ENCODE measurements at regions not wholly inside any gene's neighbourhood (a gene's known extent, or its start where the extent isn't known, plus 50 kb on each side); places are given as distances from the start of the nearest gene placed in this dataset.

DNA sequence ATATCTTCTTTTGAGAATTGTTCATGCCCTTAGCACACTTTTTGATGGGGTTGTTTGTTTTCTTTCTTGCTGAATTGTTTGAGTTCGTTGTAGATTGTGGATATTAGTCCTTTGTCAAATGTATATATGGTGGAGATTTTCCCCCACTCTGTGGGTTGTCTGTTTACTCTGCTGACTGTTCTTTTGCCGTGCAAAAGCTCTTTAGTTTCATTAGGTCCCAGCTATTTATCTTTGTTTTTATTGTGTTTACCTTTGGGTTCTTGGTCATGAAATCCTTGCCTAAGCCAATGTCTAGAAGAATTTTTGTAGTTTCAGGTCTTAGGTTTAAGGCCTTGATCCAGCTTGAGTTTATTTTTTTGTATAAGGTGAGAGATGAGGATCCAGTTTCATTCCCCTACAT is 1372.6 kb upstream of the TENM3 start:
- ATAC-seq (replicated peaks; ENCODE audit: extremely low read depth, poor library complexity, severe bottlenecking) (no peak), DNase-seq (ENCODE audit: low spot score in 2 of 2) (no peak)
- Mint-ChIP-seq H3K4me1 (no peaks in the 10 kb centered on the region), H3K4me3 (no peak overlapping the region), H3K27me3 (no peaks in the 10 kb centered on the region), H3K9me3 (peaks cover 31% of the 10 kb centered on the region), H3K36me3 (ENCODE audit: insufficient read depth) (no peaks in the 10 kb centered on the region), H3K27ac (ENCODE audit: low read depth) (no peak overlapping the region)

DNA sequence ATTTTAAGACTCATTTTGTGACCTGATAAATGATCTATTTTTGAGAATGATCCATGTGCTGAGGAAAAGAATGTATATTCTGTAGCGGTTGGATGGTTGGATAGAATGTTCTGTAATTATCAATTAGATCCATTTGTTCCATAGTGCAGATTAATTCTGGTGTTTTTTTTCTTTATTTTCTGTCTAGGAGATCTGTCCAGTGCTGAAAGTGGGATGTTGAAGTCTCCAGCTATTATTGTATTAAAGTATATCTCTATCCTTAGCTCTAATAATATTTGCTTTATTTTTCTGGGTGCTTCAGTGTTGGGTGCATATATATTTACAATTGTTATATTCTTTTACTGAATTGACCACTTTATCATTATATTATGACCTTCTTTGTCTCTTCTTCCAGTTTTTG is 1344.9 kb upstream of the TENM3 start:
- Mint-ChIP-seq H3K27ac (ENCODE audit: low read depth) (no peak overlapping the region), H3K9me3 (peaks cover 9% of the 10 kb centered on the region), H3K4me3 (no peak overlapping the region), H3K27me3 (no peaks in the 10 kb centered on the region), H3K36me3 (ENCODE audit: insufficient read depth) (no peaks in the 10 kb centered on the region), H3K4me1 (no peaks in the 10 kb centered on the region)
- ATAC-seq (replicated peaks; ENCODE audit: extremely low read depth, poor library complexity, severe bottlenecking) (no peak), DNase-seq (ENCODE audit: low spot score in 2 of 2) (no peak)

DNA sequence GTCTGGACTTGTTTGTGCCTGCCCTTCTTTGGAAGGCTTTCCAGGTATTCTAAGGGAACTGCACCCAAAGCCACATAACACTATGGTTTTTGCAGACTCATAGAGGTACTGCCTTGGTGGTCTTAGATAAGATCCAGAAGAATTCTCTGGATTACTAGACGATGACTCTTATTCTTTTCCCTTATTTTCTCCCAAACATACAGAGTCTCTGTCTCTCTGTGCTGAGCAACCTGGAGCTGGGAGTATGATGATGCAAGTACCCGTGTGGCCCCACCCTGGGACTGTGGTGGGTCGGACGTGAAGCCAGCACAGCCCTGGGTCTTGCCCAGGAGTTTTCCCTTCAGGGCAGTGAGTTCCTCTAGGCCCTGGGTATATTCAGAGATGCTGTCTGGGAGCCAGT is 1342.4 kb upstream of the TENM3 start:
- Mint-ChIP-seq H3K9me3 (peaks cover 9% of the 10 kb centered on the region), H3K4me1 (no peaks in the 10 kb centered on the region), H3K36me3 (ENCODE audit: insufficient read depth) (peaks cover 2% of the 10 kb centered on the region), H3K4me3 (no peak overlapping the region), H3K27ac (ENCODE audit: low read depth) (no peak overlapping the region), H3K27me3 (no peaks in the 10 kb centered on the region)
- no peak for ATAC-seq (replicated peaks; ENCODE audit: extremely low read depth, poor library complexity, severe bottlenecking)
- DNase-seq (ENCODE audit: low spot score in 2 of 2), result no peak

DNA sequence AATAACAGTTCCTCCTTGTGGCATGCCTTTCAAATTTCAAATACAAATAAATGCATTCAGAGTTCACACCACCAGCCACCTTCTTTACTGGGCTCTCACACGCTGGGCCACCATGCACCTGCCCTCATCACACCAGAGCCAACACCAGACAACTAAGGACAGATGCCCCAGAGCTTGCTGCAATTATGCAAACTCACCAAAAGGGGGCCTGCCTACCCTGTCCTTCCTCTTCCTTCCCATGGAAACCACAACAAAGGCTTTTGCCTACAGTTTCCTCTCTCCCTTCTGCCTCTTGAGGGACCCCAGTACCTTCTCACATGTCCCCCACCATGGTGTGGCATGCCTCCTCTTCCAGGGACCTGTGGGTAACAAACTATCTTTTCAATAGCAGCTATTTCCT is 1333.9 kb upstream of the TENM3 start:
- Mint-ChIP-seq H3K27ac (ENCODE audit: low read depth) (no peak overlapping the region), H3K36me3 (ENCODE audit: insufficient read depth) (peaks cover 2% of the 10 kb centered on the region), H3K9me3 (peaks cover 10% of the 10 kb centered on the region), H3K27me3 (no peaks in the 10 kb centered on the region), H3K4me3 (no peak overlapping the region), H3K4me1 (no peaks in the 10 kb centered on the region)
- no peak for DNase-seq (ENCODE audit: low spot score in 2 of 2)
- no peak for ATAC-seq (replicated peaks; ENCODE audit: extremely low read depth, poor library complexity, severe bottlenecking)

DNA sequence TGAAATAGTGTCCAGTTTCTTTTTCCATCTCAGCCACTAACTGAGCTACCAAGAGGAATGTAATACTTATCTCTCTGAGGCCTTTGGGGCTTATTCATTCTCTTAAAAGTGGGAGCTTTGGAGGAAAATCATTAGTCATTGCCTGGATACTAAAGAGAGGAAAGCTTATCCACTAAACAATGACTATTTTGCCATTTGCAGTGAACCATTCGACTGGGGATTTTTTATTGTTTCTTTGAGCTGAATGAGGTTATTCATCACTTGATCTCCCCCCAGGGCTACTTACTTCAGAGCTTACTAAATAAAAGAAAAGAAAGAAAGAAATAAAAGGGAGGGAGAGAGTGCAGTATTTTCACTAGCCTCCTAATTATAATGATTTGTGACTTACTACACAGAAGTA is 1329.5 kb upstream of the TENM3 start:
- Mint-ChIP-seq H3K4me3 (no peak overlapping the region), H3K4me1 (no peaks in the 10 kb centered on the region), H3K36me3 (ENCODE audit: insufficient read depth) (no peaks in the 10 kb centered on the region), H3K9me3 (peaks cover 16% of the 10 kb centered on the region), H3K27me3 (no peaks in the 10 kb centered on the region), H3K27ac (ENCODE audit: low read depth) (no peak overlapping the region)
- DNase-seq (ENCODE audit: low spot score in 2 of 2) (no peak), ATAC-seq (replicated peaks; ENCODE audit: extremely low read depth, poor library complexity, severe bottlenecking) (no peak)

DNA sequence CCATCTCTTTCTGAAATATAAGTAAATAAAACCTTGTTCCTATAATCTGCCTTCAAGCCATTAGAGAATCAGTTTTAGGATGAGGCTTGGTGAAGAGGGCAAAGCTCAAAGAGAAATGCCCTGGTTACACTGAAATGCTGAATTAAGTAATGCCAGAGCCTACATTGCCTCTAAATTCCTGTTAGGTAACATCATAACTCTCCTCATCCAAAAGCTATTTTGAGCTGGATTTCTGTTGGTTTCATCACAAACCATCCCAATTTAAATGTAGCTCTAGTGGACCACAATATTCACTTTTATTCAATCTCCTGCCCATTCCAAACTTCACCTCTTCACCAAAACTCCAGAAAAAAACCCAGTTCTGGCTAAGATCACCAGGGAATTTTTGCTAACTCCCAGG is 1319.7 kb upstream of the TENM3 start:
- Mint-ChIP-seq H3K4me3 (no peak overlapping the region), H3K9me3 (no peaks in the 10 kb centered on the region), H3K27me3 (no peaks in the 10 kb centered on the region), H3K36me3 (ENCODE audit: insufficient read depth) (no peaks in the 10 kb centered on the region), H3K4me1 (no peaks in the 10 kb centered on the region), H3K27ac (ENCODE audit: low read depth) (no peak overlapping the region)
- DNase-seq (ENCODE audit: low spot score in 2 of 2) (no peak), ATAC-seq (replicated peaks; ENCODE audit: extremely low read depth, poor library complexity, severe bottlenecking) (no peak)

DNA sequence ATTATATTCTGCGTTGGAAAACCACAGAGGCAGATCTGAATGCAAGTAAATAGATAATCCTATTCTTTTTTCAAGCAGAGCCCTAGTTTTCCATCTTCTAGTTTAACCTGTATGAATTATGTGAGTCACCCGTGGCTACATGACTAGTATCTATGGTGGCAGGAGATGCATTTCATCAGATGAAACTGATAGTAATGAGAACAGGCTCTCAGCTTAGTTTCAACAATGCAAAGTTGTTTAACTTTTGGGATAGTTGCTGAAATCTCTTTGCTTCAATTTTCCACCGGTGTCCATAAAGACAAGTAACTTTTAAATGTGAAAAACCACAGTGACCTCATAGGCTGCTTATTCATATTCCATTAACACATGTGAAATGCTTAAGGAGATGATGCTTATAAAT is 1317.4 kb upstream of the TENM3 start:
- Mint-ChIP-seq H3K27ac (ENCODE audit: low read depth) (no peak overlapping the region), H3K9me3 (no peaks in the 10 kb centered on the region)

DNA sequence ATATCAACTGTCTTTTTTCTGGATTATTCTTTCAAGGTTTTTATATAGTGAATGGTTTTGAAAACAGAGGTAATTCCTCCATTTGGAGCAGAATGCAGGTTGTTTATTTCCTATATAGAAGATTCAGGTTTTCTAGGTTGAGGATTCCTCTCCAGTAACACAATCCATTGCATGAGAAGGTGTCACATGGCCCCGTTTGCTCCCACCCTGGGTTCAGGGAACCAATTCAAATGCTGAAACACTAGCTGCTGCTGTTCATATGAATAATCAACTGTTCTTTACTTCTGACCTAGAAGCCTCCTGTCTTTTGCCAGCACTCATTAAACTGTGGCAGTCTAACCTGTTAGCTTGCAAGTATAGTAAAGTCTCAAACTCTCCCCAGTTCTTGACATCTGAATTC is 1316.9 kb upstream of the TENM3 start:
- H3K36me3 Mint-ChIP-seq (ENCODE audit: insufficient read depth), result no peaks in the 10 kb centered on the region
- H3K4me1 Mint-ChIP-seq, result no peaks in the 10 kb centered on the region
- DNase-seq (ENCODE audit: low spot score in 2 of 2) (no peak), ATAC-seq (replicated peaks; ENCODE audit: extremely low read depth, poor library complexity, severe bottlenecking) (no peak)
- peaks cover 3% of the 10 kb centered on the region for H3K9me3 Mint-ChIP-seq
- no peaks in the 10 kb centered on the region for H3K27me3 Mint-ChIP-seq
- no peak overlapping the region for H3K4me3 Mint-ChIP-seq
- H3K27ac Mint-ChIP-seq (ENCODE audit: low read depth), result no peak overlapping the region

More for the DNA sequence above, 1317.4 kb upstream of the TENM3 start:
- no peak overlapping the region for H3K4me3 Mint-ChIP-seq
- no peaks in the 10 kb centered on the region for H3K27me3 Mint-ChIP-seq
- no peaks in the 10 kb centered on the region for H3K4me1 Mint-ChIP-seq
- ATAC-seq (replicated peaks; ENCODE audit: extremely low read depth, poor library complexity, severe bottlenecking) (no peak), DNase-seq (ENCODE audit: low spot score in 2 of 2) (no peak)
- no peaks in the 10 kb centered on the region for H3K36me3 Mint-ChIP-seq (ENCODE audit: insufficient read depth)

DNA sequence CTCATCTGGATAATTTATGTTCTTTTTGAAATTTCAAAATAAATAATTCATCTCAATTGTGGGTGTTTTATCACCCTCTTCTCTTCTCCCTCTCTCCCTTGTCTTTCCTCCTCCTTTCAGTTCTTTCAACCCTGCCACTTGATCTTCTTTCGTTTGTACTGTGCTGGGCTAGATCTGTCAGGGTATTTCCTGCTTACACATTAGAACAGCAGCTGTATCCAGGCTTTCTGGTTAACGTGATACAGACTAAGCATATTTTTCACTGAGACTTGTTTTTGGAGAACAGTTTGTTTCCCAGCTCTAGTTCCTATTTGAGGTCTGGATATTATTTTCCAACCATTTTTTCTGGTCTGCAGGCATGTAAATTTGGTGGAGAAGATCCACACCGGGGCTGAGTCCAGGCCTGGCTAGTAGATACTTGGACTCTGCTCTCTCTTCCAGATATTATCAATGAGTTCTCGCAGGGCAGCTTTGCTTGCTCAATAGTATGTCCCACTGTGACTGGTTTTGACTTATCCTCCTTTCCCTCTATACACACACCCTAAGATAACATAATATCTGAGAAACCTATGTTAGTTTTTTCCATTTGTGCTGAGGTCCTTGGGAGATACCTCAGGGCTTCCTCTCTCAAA is 1310.7 kb upstream of the TENM3 start:
- H3K27ac Mint-ChIP-seq (ENCODE audit: low read depth), result no peak overlapping the region

DNA sequence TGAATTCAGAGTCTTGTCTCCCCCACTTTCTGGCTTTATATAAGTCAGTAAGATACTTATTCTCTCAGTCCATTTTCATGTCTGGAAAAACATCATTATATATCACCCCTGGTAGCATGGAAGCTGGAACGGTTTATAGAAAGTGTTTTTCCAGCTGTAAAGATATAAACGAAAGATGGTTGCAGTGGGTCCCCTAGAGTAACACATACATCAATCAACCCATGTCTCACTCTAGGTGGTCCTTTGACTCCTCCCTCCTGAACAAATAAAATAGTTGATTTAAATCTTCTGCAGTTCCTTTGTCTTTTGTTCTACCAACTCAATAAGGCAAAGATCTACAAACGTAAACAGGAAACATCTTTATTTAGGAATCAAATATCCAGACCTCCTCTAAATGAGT is 1306.1 kb upstream of the TENM3 start:
- Mint-ChIP-seq H3K36me3 (ENCODE audit: insufficient read depth) (no peaks in the 10 kb centered on the region), H3K4me3 (no peak overlapping the region), H3K9me3 (peaks cover 21% of the 10 kb centered on the region), H3K27ac (ENCODE audit: low read depth) (no peak overlapping the region), H3K4me1 (no peaks in the 10 kb centered on the region), H3K27me3 (no peaks in the 10 kb centered on the region)
- ATAC-seq (replicated peaks; ENCODE audit: extremely low read depth, poor library complexity, severe bottlenecking) (no peak), DNase-seq (ENCODE audit: low spot score in 2 of 2) (no peak)

More for the DNA sequence above, 1310.7 kb upstream of the TENM3 start:
- no peak overlapping the region for H3K4me3 Mint-ChIP-seq
- no peaks in the 10 kb centered on the region for H3K4me1 Mint-ChIP-seq
- ATAC-seq (replicated peaks; ENCODE audit: extremely low read depth, poor library complexity, severe bottlenecking) (no peak), DNase-seq (ENCODE audit: low spot score in 2 of 2) (no peak)
- H3K36me3 Mint-ChIP-seq (ENCODE audit: insufficient read depth), result no peaks in the 10 kb centered on the region
- H3K9me3 Mint-ChIP-seq, result peaks cover 20% of the 10 kb centered on the region
- H3K27me3 Mint-ChIP-seq, result no peaks in the 10 kb centered on the region

DNA sequence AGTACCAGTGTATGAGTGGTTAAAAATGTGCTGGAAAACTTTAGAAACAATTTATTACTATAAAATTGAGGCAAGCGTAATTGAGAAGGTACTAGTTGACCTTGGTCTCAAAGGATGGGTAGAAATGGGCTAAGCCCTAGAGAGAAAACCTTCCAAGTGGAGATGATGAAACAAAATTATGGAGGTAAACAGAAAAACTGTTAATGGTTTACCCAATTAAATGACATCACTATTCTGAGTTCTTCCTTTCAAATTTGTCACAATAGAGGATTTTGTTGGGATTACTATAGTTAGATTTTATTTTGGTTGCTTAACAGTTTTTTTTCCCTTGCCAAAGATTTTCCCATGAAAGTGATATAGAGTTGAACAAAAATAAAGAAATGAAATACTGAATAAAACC is 1302.5 kb upstream of the TENM3 start:
- no peak overlapping the region for H3K27ac Mint-ChIP-seq (ENCODE audit: low read depth)
- peaks cover 14% of the 10 kb centered on the region for H3K9me3 Mint-ChIP-seq
- DNase-seq (ENCODE audit: low spot score in 2 of 2), result no peak
- H3K4me1 Mint-ChIP-seq, result no peaks in the 10 kb centered on the region
- no peaks in the 10 kb centered on the region for H3K36me3 Mint-ChIP-seq (ENCODE audit: insufficient read depth)
- ATAC-seq (replicated peaks; ENCODE audit: extremely low read depth, poor library complexity, severe bottlenecking), result no peak
- no peaks in the 10 kb centered on the region for H3K27me3 Mint-ChIP-seq
- no peak overlapping the region for H3K4me3 Mint-ChIP-seq

DNA sequence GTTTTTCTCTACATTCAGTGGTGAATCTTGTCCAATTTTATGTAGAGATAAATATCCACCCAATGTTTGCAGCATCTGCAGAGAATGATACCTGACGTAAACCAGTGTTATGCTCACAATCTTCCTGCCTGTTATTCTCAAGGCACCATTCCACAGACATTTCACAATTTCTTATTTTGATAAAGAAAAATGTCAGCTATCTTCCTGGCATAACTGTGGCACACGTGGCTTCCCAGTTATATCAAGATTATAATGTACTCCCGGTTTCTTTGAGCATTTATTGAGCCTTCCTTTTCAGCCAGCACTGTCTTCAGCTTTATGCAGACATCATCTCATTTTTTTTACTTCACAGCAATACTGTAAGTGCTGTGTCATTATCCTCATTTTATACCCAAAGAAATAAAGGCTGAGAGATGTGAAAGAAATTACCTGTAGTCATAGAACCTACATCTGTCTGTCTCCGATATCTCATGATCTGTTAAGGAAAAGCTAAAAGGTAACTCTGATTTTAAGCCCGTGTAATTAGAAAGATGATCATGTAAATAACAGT is 1300.8 kb upstream of the TENM3 start:
- no peaks in the 10 kb centered on the region for H3K36me3 Mint-ChIP-seq (ENCODE audit: insufficient read depth)
- ATAC-seq (replicated peaks; ENCODE audit: extremely low read depth, poor library complexity, severe bottlenecking) (no peak), DNase-seq (ENCODE audit: low spot score in 2 of 2) (no peak)
- peaks cover 22% of the 10 kb centered on the region for H3K9me3 Mint-ChIP-seq
- no peak overlapping the region for H3K27ac Mint-ChIP-seq (ENCODE audit: low read depth)
- no peaks in the 10 kb centered on the region for H3K27me3 Mint-ChIP-seq
- no peaks in the 10 kb centered on the region for H3K4me1 Mint-ChIP-seq
- no peak overlapping the region for H3K4me3 Mint-ChIP-seq

DNA sequence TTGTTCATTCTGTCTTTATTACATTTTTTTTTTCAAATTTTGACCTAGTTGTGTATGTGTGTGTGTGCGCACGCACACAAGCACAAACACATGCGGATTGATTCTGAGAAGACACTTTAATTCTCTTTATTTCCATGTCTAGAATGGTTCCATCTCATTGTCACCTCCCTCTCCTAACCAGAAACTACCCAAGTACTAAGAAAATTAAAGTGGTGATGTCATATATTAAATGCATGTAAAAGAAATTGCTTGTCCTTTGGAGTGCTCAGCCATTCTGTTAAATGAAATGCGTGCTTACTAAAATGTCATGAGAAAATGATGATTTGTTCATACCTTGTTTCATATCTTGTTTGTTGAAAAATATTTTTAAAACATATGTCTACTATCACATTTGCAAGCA is 1297.0 kb upstream of the TENM3 start:
- no peak overlapping the region for H3K27ac Mint-ChIP-seq (ENCODE audit: low read depth)
- ATAC-seq (replicated peaks; ENCODE audit: extremely low read depth, poor library complexity, severe bottlenecking) (no peak), DNase-seq (ENCODE audit: low spot score in 2 of 2) (no peak)
- H3K9me3 Mint-ChIP-seq, result peaks cover 23% of the 10 kb centered on the region
- no peaks in the 10 kb centered on the region for H3K36me3 Mint-ChIP-seq (ENCODE audit: insufficient read depth)
- no peaks in the 10 kb centered on the region for H3K4me1 Mint-ChIP-seq
- H3K27me3 Mint-ChIP-seq, result no peaks in the 10 kb centered on the region
- H3K4me3 Mint-ChIP-seq, result no peak overlapping the region

Measured in central memory CD8-positive, alpha-beta T cell (primary cell).